DOHH2 (cell line): ENCODE measurements at regions not wholly inside any gene's neighbourhood (a gene's known extent, or its start where the extent isn't known, plus 50 kb on each side); places are given as distances from the start of the nearest gene placed in this dataset.

Experiments
- H3F3A ChIP-seq: fragments of 200-600 bp; sonication (generic), shearing (Covaris generic); 2 replicates; pipeline ENCODE4 v1.6.0; 2016; ENCODE audit warnings: antibody characterized with exemption, mild to moderate bottlenecking; ENCODE audit not compliant: control insufficient read depth, insufficient read depth
- H3K27ac ChIP-seq: fragments of 200-600 bp; sonication (generic); 2 replicates; pipeline ENCODE4 v1.5.1; 2014; ENCODE audit warnings: low read depth, mild to moderate bottlenecking, low read length, moderate library complexity
- H3K27me3 ChIP-seq: fragments of 200-600 bp; sonication (generic); 2 replicates; pipeline ENCODE4 v1.6.1; 2014; ENCODE audit warnings: mild to moderate bottlenecking, low read length, mixed read lengths; ENCODE audit not compliant: control insufficient read depth
- H3K36me3 ChIP-seq: fragments of 200-600 bp; sonication (generic); 2 replicates; pipeline ENCODE4 v1.6.1; 2014; ENCODE audit warnings: mild to moderate bottlenecking, low read length, moderate library complexity, mixed read lengths; ENCODE audit not compliant: control insufficient read depth
- H3K4me1 ChIP-seq: fragments of 200-600 bp; sonication (generic); 2 replicates; pipeline ENCODE4 v1.6.1; 2014; ENCODE audit warnings: mild to moderate bottlenecking, low read length, mixed read lengths; ENCODE audit not compliant: control insufficient read depth
- H3K4me2 ChIP-seq: fragments of 200-600 bp; sonication (generic); 2 replicates; pipeline ENCODE4 v1.6.0; 2014; ENCODE audit warnings: mild to moderate bottlenecking, low read length, moderate library complexity
- H3K4me3 ChIP-seq: fragments of 200-600 bp; sonication (generic); 2 replicates; pipeline ENCODE4 v1.5.1; 2014; ENCODE audit warnings: mild to moderate bottlenecking, low read length, mixed read lengths
- H3K79me2 ChIP-seq: fragments of 200-600 bp; sonication (generic); 2 replicates; pipeline ENCODE4 v1.6.1; 2014; ENCODE audit warnings: mild to moderate bottlenecking, low read length, mixed read lengths; ENCODE audit not compliant: control insufficient read depth
- H3K9me2 ChIP-seq: fragments of 200-600 bp; sonication (generic); replicated peaks from 2 replicates; pipeline ENCODE4 v1.6.1; 2014; ENCODE audit warnings: mild to moderate bottlenecking, low read length, mixed read lengths; ENCODE audit not compliant: control insufficient read depth
- H3K9me3 ChIP-seq: fragments of 200-600 bp; sonication (generic); 2 replicates; pipeline ENCODE4 v1.6.1; 2014; ENCODE audit warnings: antibody characterized with exemption, low read length, mixed read lengths; ENCODE audit not compliant: control insufficient read depth, insufficient read depth
- H4K20me1 ChIP-seq: fragments of 200-600 bp; sonication (generic); 2 replicates; pipeline ENCODE4 v1.6.0; 2014; ENCODE audit warnings: low read depth, mild to moderate bottlenecking, antibody characterized with exemption, low read length, moderate library complexity; ENCODE audit not compliant: control insufficient read depth, insufficient read depth
- EZH2phosphoT487 ChIP-seq: fragments of 200-600 bp; sonication (generic); IDR thresholded peaks from 2 replicates; pipeline ENCODE4 v1.6.1; 2017; ENCODE audit warnings: borderline replicate concordance, mild to moderate bottlenecking, antibody characterized with exemption, low read length, moderate library complexity, mixed read lengths
- TF ChIP-seq, protein P1 (sequence below): fragments of 200-600 bp; sonication (generic); IDR thresholded peaks from one replicate; pipeline ENCODE4 v1.5.1; 2014; ENCODE audit warnings: antibody characterized with exemption, mild to moderate bottlenecking, low read depth, low read length; ENCODE audit not compliant: poor library complexity, severe bottlenecking

DNA sequence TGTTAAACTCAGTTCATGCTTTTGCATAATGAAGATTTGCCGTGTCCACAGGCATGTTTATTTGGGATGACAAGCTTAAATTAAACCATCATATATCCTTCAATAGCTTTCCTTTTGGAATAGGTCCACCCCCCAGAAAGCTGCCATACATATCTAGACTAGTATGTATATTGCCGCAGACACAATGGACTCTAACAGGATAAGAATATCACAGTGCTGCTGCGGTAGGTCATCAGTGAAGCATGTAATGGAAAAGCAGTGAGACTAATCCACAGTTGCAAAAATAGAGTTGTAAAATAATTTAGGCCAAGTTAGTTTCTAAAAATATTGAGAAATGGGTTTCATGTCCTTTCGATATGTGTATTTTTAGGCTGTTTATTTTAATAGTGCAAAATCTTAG lies 819.9 kb upstream of the DPPA4 start:
- Histone ChIP-seq H3K36me3 (no peaks in the 10 kb centered on the region), H3K4me1 (no peaks in the 10 kb centered on the region), H3K27ac (no peak overlapping the region), H3K4me3 (no peak overlapping the region), H3K27me3 (no peaks in the 10 kb centered on the region), H3K4me2 (no peak overlapping the region), H3K9me2 (no peaks in the 10 kb centered on the region), H4K20me1 (no peaks in the 10 kb centered on the region), H3F3A (no peaks in the 10 kb centered on the region), H3K9me3 (no peaks in the 10 kb centered on the region), H3K79me2 (no peaks in the 10 kb centered on the region)
- no peak for TF ChIP-seq EZH2phosphoT487
- TF ChIP-seq, protein P1, sequence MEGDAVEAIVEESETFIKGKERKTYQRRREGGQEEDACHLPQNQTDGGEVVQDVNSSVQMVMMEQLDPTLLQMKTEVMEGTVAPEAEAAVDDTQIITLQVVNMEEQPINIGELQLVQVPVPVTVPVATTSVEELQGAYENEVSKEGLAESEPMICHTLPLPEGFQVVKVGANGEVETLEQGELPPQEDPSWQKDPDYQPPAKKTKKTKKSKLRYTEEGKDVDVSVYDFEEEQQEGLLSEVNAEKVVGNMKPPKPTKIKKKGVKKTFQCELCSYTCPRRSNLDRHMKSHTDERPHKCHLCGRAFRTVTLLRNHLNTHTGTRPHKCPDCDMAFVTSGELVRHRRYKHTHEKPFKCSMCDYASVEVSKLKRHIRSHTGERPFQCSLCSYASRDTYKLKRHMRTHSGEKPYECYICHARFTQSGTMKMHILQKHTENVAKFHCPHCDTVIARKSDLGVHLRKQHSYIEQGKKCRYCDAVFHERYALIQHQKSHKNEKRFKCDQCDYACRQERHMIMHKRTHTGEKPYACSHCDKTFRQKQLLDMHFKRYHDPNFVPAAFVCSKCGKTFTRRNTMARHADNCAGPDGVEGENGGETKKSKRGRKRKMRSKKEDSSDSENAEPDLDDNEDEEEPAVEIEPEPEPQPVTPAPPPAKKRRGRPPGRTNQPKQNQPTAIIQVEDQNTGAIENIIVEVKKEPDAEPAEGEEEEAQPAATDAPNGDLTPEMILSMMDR = no peak

DNA sequence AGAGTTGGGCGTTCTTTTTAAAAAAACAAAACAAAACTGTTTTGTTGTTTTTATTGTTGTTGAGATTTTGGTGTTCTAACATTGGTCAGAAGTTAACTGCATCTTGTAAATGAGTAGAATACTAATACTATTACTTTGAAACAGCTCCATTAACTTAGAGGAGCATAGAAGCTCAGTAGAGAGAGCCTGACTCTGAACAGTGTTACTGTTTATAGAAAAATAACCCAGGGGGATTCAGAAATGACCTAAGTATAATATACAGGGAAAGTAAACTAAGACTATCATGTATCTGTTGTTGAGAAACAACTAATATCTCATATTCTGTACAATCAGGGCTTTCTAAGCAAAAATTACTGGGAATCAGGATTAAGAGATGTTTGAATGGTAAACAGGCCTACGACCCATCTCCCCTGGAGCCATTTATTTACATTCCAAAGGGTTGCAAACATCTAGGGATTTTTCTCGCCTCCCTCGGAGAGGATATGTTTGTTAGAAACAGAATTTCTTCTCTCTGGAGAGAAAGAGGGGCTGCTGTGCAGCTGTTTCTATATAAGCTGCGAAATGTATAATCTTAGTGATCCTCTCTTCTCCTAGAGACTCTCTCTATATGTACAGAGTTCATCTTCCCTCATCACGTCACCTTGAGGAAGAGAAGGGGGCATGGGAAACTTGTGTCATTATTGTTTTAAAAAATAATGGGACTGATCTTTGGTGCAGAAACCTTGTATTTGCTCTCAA lies 827.5 kb upstream of the DPPA4 start:
- Histone ChIP-seq H3K4me2 (no peak overlapping the region), H3K27me3 (no peaks in the 10 kb centered on the region), H3K36me3 (no peaks in the 10 kb centered on the region), H3F3A (no peaks in the 10 kb centered on the region), H3K9me3 (no peaks in the 10 kb centered on the region), H3K4me1 (no peaks in the 10 kb centered on the region), H4K20me1 (no peaks in the 10 kb centered on the region), H3K27ac (no peak overlapping the region), H3K4me3 (no peak overlapping the region), H3K79me2 (no peaks in the 10 kb centered on the region), H3K9me2 (no peaks in the 10 kb centered on the region)
- TF ChIP-seq, protein P1 = no peak
- no peak for TF ChIP-seq EZH2phosphoT487

- H3K9me3 ChIP-seq = no peaks in the 10 kb centered on the region
- H4K20me1 ChIP-seq = no peaks in the 10 kb centered on the region
- no peak overlapping the region for H3K27ac ChIP-seq
- no peaks in the 10 kb centered on the region for H3K9me2 ChIP-seq
- H3K27me3 ChIP-seq = no peaks in the 10 kb centered on the region
- no peaks in the 10 kb centered on the region for H3K36me3 ChIP-seq
- H3F3A ChIP-seq = no peaks in the 10 kb centered on the region
- TF ChIP-seq, protein P1 = no peak
- no peak for TF ChIP-seq EZH2phosphoT487
- no peaks in the 10 kb centered on the region for H3K4me1 ChIP-seq
- H3K4me3 ChIP-seq = no peak overlapping the region
- no peak overlapping the region for H3K4me2 ChIP-seq
- H3K79me2 ChIP-seq = no peaks in the 10 kb centered on the region
Measured at GRCh38 chr3:110165370-110165743, 828.0 kb upstream of the DPPA4 start.
